ENCODE measurements at regions not wholly inside any gene's neighbourhood (a gene's known extent, or its start where the extent isn't known, plus 50 kb on each side); places are given as distances from the start of the nearest gene placed in this dataset.

DNA sequence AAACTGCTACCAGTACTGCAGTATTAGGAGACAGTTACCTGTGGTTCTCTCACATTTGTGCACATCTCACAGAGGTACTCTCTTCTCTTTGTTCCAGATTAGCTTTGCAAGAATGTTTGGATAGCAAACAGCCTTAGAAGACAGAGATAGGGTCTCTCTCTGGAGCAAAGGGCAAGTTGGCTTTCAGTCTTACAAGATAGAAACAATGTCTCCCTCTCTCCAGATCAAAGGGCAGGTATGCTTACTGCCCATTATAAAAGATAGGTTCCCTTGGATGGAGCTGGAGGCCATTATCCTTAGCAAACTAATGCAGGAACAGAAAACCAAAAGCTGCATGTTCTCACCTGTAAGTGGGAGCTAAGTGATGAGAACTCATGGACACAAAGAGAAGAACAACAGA, 50.2 kb upstream of the KIT start:
- TF ChIP-seq CTCF (IDR thresholded peaks at IDR 0.05): no peak
- TF ChIP-seq POLR2A (IDR thresholded peaks at IDR 0.05): no peak
